Activated CD8-positive, alpha-beta memory T cell treated with anti-CD3 and anti-CD28 coated beads, Interleukin-2, amount 10 ng/mL, durations not matched to agents 7 days and 5 days (primary cell): ENCODE measurements at regions not wholly inside any gene's neighbourhood (a gene's known extent, or its start where the extent isn't known, plus 50 kb on each side); places are given as distances from the start of the nearest gene placed in this dataset.
"Not testable (repeated sequence)": the region's sequence is repeated elsewhere in the genome, so short reads cannot be mapped to it uniquely, and the experiment has no call there.

ENCODE experiments used
- ATAC-seq: fragments of 150-1000 bp; cut with Tn5 transposase; one replicate; pipeline ENCODE4 v1.10.0; 2021; ENCODE audit warnings: moderate library complexity
- CTCF ChIA-PET: fragments of 350-600 bp; sonication (Branson Sonifier 250); formaldehyde crosslinking; loops from one replicate; lab custom pipeline; 2021; ENCODE audit warnings: antibody characterized with exemption; lab: Charles Lee
- DNase-seq: peaks from one replicate; pipeline ENCODE4 v3.0.0-alpha.2; 2020
- H3K27ac Mint-ChIP-seq: one replicate; pipeline ENCODE4 v1.8.0; 2021; ENCODE audit warnings: mild to moderate bottlenecking, mixed read lengths
- H3K27me3 Mint-ChIP-seq: one replicate; pipeline ENCODE4 v1.8.0; 2021; ENCODE audit warnings: mixed read lengths
- H3K36me3 Mint-ChIP-seq: one replicate; pipeline ENCODE4 v1.8.0; 2021; ENCODE audit warnings: mild to moderate bottlenecking, mixed read lengths
- H3K4me1 Mint-ChIP-seq: one replicate; pipeline ENCODE4 v1.8.0; 2021; ENCODE audit warnings: mixed read lengths
- H3K4me3 Mint-ChIP-seq: one replicate; pipeline ENCODE4 v1.8.0; 2021; ENCODE audit warnings: mild to moderate bottlenecking, moderate library complexity, mixed read lengths
- H3K9me3 Mint-ChIP-seq: one replicate; pipeline ENCODE4 v1.8.0; 2022; ENCODE audit warnings: low read depth, mixed read lengths

- Mint-ChIP-seq H3K4me3 (no peak overlapping the region), H3K27me3 (no peaks in the 10 kb centered on the region), H3K27ac (no peak overlapping the region), H3K36me3 (no peaks in the 10 kb centered on the region), H3K4me1 (no peaks in the 10 kb centered on the region), H3K9me3 (peaks cover 5% of the 10 kb centered on the region)
- ATAC-seq (no peak), DNase-seq (no peak)
- CTCF ChIA-PET, result no interaction called here
Measured at GRCh38 chr1:95535614-95536013, 301.6 kb downstream of the RWDD3 start.

DNA sequence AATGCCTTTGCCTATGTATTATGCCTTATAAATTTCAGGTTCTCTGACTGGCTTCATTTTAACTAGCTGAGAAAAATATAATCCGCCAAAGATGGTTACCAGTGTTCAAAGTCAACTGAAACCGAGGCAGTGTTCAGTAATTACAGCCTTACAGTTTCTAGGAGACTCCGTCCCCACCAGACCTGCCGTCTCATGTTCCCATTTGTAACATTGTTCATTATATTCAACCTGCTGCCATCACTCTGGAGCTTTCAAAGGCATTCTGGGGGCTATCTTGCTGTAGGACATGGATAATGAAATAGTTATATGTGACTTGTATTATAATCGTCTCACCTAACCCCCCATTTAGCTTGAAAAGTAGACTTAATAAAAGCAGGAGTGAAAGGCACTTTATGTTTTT, 302.5 kb downstream of the RWDD3 start:
- Mint-ChIP-seq H3K36me3 (no peaks in the 10 kb centered on the region), H3K4me1 (no peaks in the 10 kb centered on the region), H3K27ac (no peak overlapping the region), H3K27me3 (no peaks in the 10 kb centered on the region), H3K9me3 (peaks cover 5% of the 10 kb centered on the region), H3K4me3 (no peak overlapping the region)
- ATAC-seq (no peak), DNase-seq (no peak)
- CTCF ChIA-PET, result no interaction called here

DNA sequence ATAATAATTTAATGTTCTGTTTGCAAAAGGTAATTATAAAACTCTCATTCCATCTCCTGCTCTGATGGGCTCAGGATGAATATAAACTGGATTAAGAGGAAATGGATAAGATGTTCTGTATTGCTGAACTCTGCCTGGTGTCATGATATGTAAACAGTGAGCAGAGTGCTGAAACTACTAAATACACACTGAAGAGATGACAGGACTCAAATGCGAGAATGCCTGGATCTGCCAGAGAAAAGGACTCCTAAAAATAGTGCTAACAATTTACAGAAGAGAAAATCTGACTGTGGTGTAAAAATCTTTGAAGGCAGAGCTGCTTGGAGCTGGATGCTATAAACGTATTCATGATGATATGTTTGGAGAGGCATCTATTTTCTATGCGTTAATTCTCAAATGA, 303.2 kb downstream of the RWDD3 start:
- H3K36me3 Mint-ChIP-seq, result no peaks in the 10 kb centered on the region
- ATAC-seq (no peak), DNase-seq (no peak)

DNA sequence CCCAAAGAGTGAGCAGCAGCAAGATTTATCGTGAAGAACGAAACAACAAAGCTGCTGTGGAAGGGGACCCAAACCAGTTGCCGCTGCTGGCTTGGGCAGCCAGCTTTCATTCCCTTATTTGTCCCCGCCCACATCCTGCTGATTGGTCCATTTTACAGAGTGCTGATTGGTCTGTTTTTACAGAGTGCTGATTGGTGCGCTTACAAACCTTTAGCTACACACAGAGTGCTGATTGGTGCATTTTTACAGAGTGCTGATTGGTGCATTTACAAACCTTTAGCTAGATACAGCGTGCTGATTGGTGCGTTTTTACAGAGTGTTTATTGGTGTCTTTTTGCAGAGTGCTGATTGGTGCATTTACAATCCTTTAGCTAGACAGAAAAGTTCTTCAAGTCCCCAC, 304.2 kb downstream of the RWDD3 start:
- H3K9me3 Mint-ChIP-seq, H3K27me3 Mint-ChIP-seq, CTCF ChIA-PET, H3K27ac Mint-ChIP-seq, H3K4me1 Mint-ChIP-seq, ATAC-seq, DNase-seq, H3K4me3 Mint-ChIP-seq, H3K36me3 Mint-ChIP-seq: not testable (repeated sequence)

More for the DNA sequence above, 303.2 kb downstream of the RWDD3 start:
- Mint-ChIP-seq H3K9me3 (peaks cover 5% of the 10 kb centered on the region), H3K4me1 (no peaks in the 10 kb centered on the region), H3K27me3 (no peaks in the 10 kb centered on the region), H3K27ac (no peak overlapping the region), H3K4me3 (no peak overlapping the region)
- CTCF ChIA-PET, result no interaction called here

DNA sequence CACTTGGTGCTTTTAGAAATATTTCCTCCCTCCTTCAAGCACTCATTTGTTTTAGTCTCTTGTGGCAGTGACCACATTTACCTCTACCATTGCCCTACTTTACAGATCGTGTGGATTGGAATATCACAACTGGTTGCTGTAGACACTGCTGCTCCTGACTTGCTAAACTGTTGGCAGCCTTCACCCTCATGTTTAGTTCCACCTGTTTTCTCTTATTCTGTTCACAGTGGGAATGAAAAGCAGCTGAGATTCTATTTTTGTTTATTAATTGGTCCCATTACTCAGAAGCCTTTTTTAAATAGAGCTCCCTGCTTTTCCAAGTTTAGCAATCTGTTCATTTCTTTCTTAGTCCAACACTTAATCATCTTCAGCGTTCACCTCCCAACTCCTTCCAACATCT, 308.9 kb downstream of the RWDD3 start:
- H3K27me3 Mint-ChIP-seq, result no peaks in the 10 kb centered on the region
- H3K4me3 Mint-ChIP-seq, result no peak overlapping the region
- CTCF ChIA-PET, result no interaction called here
- no peaks in the 10 kb centered on the region for H3K4me1 Mint-ChIP-seq
- H3K27ac Mint-ChIP-seq, result no peak overlapping the region
- no peak for DNase-seq
- H3K9me3 Mint-ChIP-seq, result peaks cover 5% of the 10 kb centered on the region
- ATAC-seq, result no peak
- H3K36me3 Mint-ChIP-seq, result no peaks in the 10 kb centered on the region

GRCh38 chr1:95547005-95547404, 313.0 kb downstream of the RWDD3 start:
- no peaks in the 10 kb centered on the region for H3K27me3 Mint-ChIP-seq
- peaks cover 5% of the 10 kb centered on the region for H3K9me3 Mint-ChIP-seq
- no peak overlapping the region for H3K4me3 Mint-ChIP-seq
- ATAC-seq, result no peak
- DNase-seq, result no peak
- CTCF ChIA-PET, result no interaction called here
- H3K36me3 Mint-ChIP-seq, result no peaks in the 10 kb centered on the region
- no peak overlapping the region for H3K27ac Mint-ChIP-seq
- H3K4me1 Mint-ChIP-seq, result no peaks in the 10 kb centered on the region

DNA sequence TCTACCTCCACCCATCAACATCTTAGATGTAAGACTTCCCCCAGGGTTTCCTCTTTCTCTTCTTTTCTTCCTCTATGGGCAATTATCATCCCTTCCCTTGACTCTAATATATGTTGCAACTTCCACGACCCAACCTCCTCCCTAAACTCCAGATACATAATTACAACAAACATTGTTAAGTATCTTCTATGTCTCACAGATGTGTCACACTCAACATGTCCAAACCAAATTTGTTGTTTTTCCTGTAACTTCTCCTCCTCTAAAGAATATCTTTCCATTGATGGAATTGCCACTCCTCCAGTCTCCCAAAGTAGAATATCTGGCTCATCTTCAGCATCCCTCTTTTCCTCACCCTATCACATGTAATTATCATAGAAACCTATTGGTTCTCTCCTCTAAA, 314.2 kb downstream of the RWDD3 start:
- ATAC-seq (no peak), DNase-seq (no peak)
- Mint-ChIP-seq H3K4me3 (no peak overlapping the region), H3K4me1 (no peaks in the 10 kb centered on the region), H3K36me3 (no peaks in the 10 kb centered on the region), H3K27me3 (no peaks in the 10 kb centered on the region), H3K9me3 (peaks cover 2% of the 10 kb centered on the region), H3K27ac (no peak overlapping the region)
- CTCF ChIA-PET, result no interaction called here

GRCh38 chr1:95551201-95551600, 317.2 kb downstream of the RWDD3 start:
- CTCF ChIA-PET, result no interaction called here
- ATAC-seq (no peak), DNase-seq (no peak)
- Mint-ChIP-seq H3K27me3 (no peaks in the 10 kb centered on the region), H3K4me1 (no peaks in the 10 kb centered on the region), H3K27ac (no peak overlapping the region), H3K4me3 (no peak overlapping the region), H3K9me3 (peaks cover 1% of the 10 kb centered on the region), H3K36me3 (no peaks in the 10 kb centered on the region)

DNA sequence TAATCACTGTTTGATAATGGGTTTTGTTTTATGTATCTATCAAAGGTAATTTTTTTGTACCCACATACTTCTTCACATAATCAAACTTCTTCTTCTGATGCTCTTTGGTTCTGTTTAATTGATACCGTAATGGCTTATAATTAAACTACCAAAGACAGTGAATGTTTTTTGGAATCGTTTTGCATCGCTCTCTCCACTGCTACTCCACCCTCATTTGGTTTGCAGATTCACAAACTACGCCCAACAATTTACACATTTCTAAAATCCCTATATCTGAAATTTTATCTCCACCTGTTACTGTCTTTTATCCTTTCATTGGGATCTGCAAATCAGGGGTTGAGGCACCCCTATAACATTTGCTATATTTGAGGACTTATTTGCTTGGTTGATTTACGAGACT, 319.6 kb downstream of the RWDD3 start:
- H3K36me3 Mint-ChIP-seq, result no peaks in the 10 kb centered on the region
- DNase-seq (no peak), ATAC-seq (no peak)
- CTCF ChIA-PET, result no interaction called here
- H3K27me3 Mint-ChIP-seq, result no peaks in the 10 kb centered on the region
- no peaks in the 10 kb centered on the region for H3K4me1 Mint-ChIP-seq
- no peak overlapping the region for H3K4me3 Mint-ChIP-seq
- H3K27ac Mint-ChIP-seq, result no peak overlapping the region
- H3K9me3 Mint-ChIP-seq, result peaks cover 4% of the 10 kb centered on the region

DNA sequence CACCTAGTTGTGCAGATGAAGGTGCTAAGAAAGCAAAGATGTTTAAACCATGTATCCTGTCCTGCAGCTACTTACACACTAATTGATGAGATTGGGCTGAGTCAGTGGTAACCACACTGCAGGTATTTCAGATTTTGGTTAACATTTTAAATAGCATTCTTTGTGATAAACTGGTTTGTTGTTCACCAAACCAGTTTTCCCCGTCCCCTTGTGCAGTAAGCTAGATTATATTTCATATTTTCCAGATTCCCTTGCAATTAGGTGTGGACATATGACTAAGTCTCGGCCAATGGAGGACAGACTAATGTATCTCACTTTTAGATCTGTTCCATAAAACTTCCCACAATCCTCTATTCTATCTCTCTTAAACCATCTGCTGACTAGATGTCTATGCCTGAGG, 320.4 kb downstream of the RWDD3 start:
- Mint-ChIP-seq H3K4me3 (no peak overlapping the region), H3K36me3 (no peaks in the 10 kb centered on the region), H3K9me3 (peaks cover 7% of the 10 kb centered on the region), H3K27ac (no peak overlapping the region), H3K4me1 (no peaks in the 10 kb centered on the region), H3K27me3 (no peaks in the 10 kb centered on the region)
- DNase-seq (no peak), ATAC-seq (no peak)
- CTCF ChIA-PET, result no interaction called here

DNA sequence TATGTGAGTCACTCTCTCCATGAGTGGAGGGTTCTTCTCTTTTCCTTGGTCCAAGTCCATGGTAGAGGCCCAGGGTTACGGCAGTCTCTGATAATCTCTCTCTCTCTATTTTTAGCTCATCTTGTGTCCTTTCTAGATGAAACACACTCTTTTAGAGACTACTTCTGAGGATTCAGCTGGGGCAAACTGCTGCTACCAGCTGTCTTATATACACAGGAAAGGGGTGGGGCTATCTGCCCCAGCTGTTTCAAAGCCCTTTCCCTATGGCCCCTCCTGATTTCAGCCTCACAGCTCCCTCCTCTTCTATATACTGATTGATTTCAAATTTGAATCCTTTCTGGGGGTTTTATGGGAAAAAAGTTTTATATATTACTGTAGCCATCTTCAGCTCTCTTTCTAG, 324.8 kb downstream of the RWDD3 start:
- CTCF ChIA-PET, result no interaction called here
- no peak for ATAC-seq
- Mint-ChIP-seq H3K4me3 (no peak overlapping the region), H3K27ac (no peak overlapping the region), H3K36me3 (no peaks in the 10 kb centered on the region), H3K4me1 (no peaks in the 10 kb centered on the region), H3K9me3 (peaks cover 10% of the 10 kb centered on the region), H3K27me3 (no peaks in the 10 kb centered on the region)
- DNase-seq, result no peak

DNA sequence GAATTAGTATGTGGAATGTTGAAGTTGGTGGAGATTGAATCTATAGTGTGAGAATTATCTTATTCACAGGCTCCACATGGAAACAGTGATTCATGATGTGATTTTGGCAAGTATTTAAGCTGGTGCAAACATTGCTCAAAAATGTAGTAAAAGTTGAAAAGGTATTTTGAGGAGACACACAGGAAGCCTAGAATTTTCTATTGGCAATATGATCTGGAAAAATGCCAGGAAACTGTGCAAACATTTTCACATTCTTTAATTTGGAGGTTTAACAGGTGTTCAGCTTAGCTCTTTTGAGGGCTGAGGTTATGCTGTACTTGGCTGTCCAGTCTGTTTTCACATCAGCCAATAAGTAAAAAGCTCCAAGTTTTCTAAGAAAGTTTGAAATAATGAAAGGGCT, 327.3 kb downstream of the RWDD3 start:
- CTCF ChIA-PET, result no interaction called here
- no peaks in the 10 kb centered on the region for H3K4me1 Mint-ChIP-seq
- peaks cover 10% of the 10 kb centered on the region for H3K9me3 Mint-ChIP-seq
- H3K36me3 Mint-ChIP-seq, result no peaks in the 10 kb centered on the region
- H3K27ac Mint-ChIP-seq, result no peak overlapping the region
- DNase-seq (no peak), ATAC-seq (no peak)
- H3K4me3 Mint-ChIP-seq, result no peak overlapping the region
- no peaks in the 10 kb centered on the region for H3K27me3 Mint-ChIP-seq

DNA sequence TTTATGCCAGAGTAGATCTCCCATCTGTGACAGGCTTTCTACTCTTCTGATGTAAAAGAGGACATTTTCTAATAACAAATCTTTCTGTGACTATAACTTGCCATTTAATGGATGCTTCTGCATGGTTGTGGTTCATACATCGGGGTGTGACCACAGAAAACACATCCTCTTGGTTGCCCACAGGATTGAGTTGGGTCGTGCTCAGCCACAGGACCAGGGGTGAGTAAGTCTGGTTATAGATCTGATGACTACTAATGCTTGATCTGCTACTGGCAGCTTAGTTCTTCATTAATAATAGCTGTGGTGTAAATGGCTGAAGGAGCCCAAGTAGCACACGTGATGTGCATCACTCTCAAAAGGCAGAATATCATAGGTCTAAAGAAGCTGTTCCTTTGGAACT, 328.2 kb downstream of the RWDD3 start:
- no peak overlapping the region for H3K27ac Mint-ChIP-seq
- H3K9me3 Mint-ChIP-seq, result peaks cover 10% of the 10 kb centered on the region
- no peaks in the 10 kb centered on the region for H3K27me3 Mint-ChIP-seq
- H3K36me3 Mint-ChIP-seq, result no peaks in the 10 kb centered on the region
- CTCF ChIA-PET, result no interaction called here
- H3K4me1 Mint-ChIP-seq, result no peaks in the 10 kb centered on the region
- no peak for ATAC-seq
- no peak for DNase-seq
- no peak overlapping the region for H3K4me3 Mint-ChIP-seq

DNA sequence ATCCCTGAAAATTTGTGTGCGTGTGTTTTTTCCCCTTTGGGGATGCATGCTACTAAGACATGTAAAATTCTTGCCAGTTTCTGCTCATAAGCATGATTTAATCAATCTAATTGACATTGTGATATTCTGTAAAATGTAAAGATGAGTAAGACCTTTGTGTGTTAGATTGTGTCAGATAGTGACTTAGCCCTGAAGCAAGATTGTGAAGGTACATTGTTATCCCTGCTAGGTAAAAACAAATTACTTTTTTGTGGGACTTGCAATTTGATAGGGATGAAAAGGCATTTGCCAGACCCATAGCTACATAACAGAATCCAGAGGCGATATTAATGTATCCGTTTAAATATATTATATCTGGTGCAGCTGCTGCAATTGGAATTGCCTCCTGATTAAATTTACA, 338.0 kb downstream of the RWDD3 start:
- CTCF ChIA-PET, result no interaction called here
- no peak overlapping the region for H3K4me3 Mint-ChIP-seq
- H3K4me1 Mint-ChIP-seq, result no peaks in the 10 kb centered on the region
- DNase-seq (no peak), ATAC-seq (no peak)
- no peak overlapping the region for H3K27ac Mint-ChIP-seq
- no peaks in the 10 kb centered on the region for H3K36me3 Mint-ChIP-seq
- no peaks in the 10 kb centered on the region for H3K27me3 Mint-ChIP-seq
- H3K9me3 Mint-ChIP-seq, result peaks cover 2% of the 10 kb centered on the region

GRCh38 chr1:95572962-95573361, 339.0 kb downstream of the RWDD3 start:
- no peaks in the 10 kb centered on the region for H3K4me1 Mint-ChIP-seq
- H3K4me3 Mint-ChIP-seq, result no peak overlapping the region
- no peaks in the 10 kb centered on the region for H3K27me3 Mint-ChIP-seq
- no peaks in the 10 kb centered on the region for H3K36me3 Mint-ChIP-seq
- no peak for ATAC-seq
- CTCF ChIA-PET, result no interaction called here
- H3K27ac Mint-ChIP-seq, result no peak overlapping the region
- no peaks in the 10 kb centered on the region for H3K9me3 Mint-ChIP-seq
- DNase-seq, result no peak
